ENCODE measurements at regions not wholly inside any gene's neighbourhood (a gene's known extent, or its start where the extent isn't known, plus 50 kb on each side); places are given as distances from the start of the nearest gene placed in this dataset.

GRCh38 chrX:10900585-10901289, 210.4 kb upstream of the HCCS start:
- no peak for DNase-seq (ENCODE audit: low spot score)

- no peak for DNase-seq (ENCODE audit: low spot score)
Measured at GRCh38 chrX:10901290-10901633, 209.9 kb upstream of the HCCS start.

GRCh38 chrX:10902001-10902400, 209.1 kb upstream of the HCCS start:
- DNase-seq (ENCODE audit: low spot score), result no peak

GRCh38 chrX:10903523-10903922, 207.6 kb upstream of the HCCS start:
- DNase-seq (ENCODE audit: low spot score), result no peak

GRCh38 chrX:10904220-10904619, 206.9 kb upstream of the HCCS start:
- DNase-seq (ENCODE audit: low spot score), result no peak

GRCh38 chrX:10906866-10907265, 204.3 kb upstream of the HCCS start:
- DNase-seq (ENCODE audit: low spot score), result no peak

GRCh38 chrX:10922159-10922558, 189.0 kb upstream of the HCCS start:
- DNase-seq (ENCODE audit: low spot score), result no peak

- DNase-seq (ENCODE audit: low spot score), result no peak
Measured at GRCh38 chrX:10922835-10923234, 188.3 kb upstream of the HCCS start.

- no peak for DNase-seq (ENCODE audit: low spot score)
Measured at GRCh38 chrX:10923466-10923865, 187.7 kb upstream of the HCCS start.

GRCh38 chrX:10926404-10926803, 184.7 kb upstream of the HCCS start:
- DNase-seq (ENCODE audit: low spot score), result no peak

- no peak for DNase-seq (ENCODE audit: low spot score)
Measured at GRCh38 chrX:10926891-10927290, 184.2 kb upstream of the HCCS start.

GRCh38 chrX:10929747-10930146, 181.4 kb upstream of the HCCS start:
- no peak for DNase-seq (ENCODE audit: low spot score)

GRCh38 chrX:10930151-10930550, 181.0 kb upstream of the HCCS start:
- no peak for DNase-seq (ENCODE audit: low spot score)

GRCh38 chrX:10931976-10932375, 179.2 kb upstream of the HCCS start:
- DNase-seq (ENCODE audit: low spot score), result no peak

GRCh38 chrX:10932842-10933440, 178.2 kb upstream of the HCCS start:
- DNase-seq (ENCODE audit: low spot score), result no peak

- DNase-seq (ENCODE audit: low spot score), result no peak
Measured at GRCh38 chrX:10935501-10935900, 175.6 kb upstream of the HCCS start.

GRCh38 chrX:10936976-10937375, 174.2 kb upstream of the HCCS start:
- DNase-seq (ENCODE audit: low spot score), result no peak

- DNase-seq (ENCODE audit: low spot score), result no peak
Measured at GRCh38 chrX:10938365-10938923, 172.7 kb upstream of the HCCS start.

- DNase-seq (ENCODE audit: low spot score), result no peak
Measured at GRCh38 chrX:10939424-10939823, 171.7 kb upstream of the HCCS start.

GRCh38 chrX:10944136-10944885, 166.8 kb upstream of the HCCS start:
- DNase-seq (ENCODE audit: low spot score), result no peak

GRCh38 chrX:10945498-10945897, 165.6 kb upstream of the HCCS start:
- DNase-seq (ENCODE audit: low spot score), result no peak

- no peak for DNase-seq (ENCODE audit: low spot score)
Measured at GRCh38 chrX:10949541-10949940, 161.6 kb upstream of the HCCS start.

GRCh38 chrX:10952619-10953018, 158.5 kb upstream of the HCCS start:
- DNase-seq (ENCODE audit: low spot score), result no peak
